Mesendoderm (in vitro differentiated cells): ENCODE measurements at regions not wholly inside any gene's neighbourhood (a gene's known extent, or its start where the extent isn't known, plus 50 kb on each side); places are given as distances from the start of the nearest gene placed in this dataset.
A peak's percentile ranks its signal among the peaks of the same experiment; 100 is the strongest.
"Not testable (repeated sequence)": the region's sequence is repeated elsewhere in the genome, so short reads cannot be mapped to it uniquely, and the experiment has no call there.

ENCODE experiments used
- DNase-seq: peaks from one replicate; pipeline ENCODE4 v3.0.0; 2013
- H2AK5ac ChIP-seq: 2 replicates; pipeline ENCODE4 v1.6.1; 2013; ENCODE audit warnings: low read length, inconsistent platforms
- H2BK120ac ChIP-seq: 2 replicates; pipeline ENCODE4 v1.6.1; 2013; ENCODE audit warnings: low read depth, mild to moderate bottlenecking, low read length, moderate library complexity, mixed read lengths
- H2BK15ac ChIP-seq: replicated peaks from 2 replicates; pipeline ENCODE4 v1.6.1; 2013; ENCODE audit warnings: low read depth, mild to moderate bottlenecking, moderate library complexity
- H2BK5ac ChIP-seq: 2 replicates; pipeline ENCODE4 v1.6.1; 2013; ENCODE audit warnings: low read length, inconsistent platforms
- H3K18ac ChIP-seq: 2 replicates; pipeline ENCODE4 v1.6.1; 2013; ENCODE audit warnings: mild to moderate bottlenecking, low read length, mixed read lengths
- H3K23ac ChIP-seq: one replicate; pipeline ENCODE4 v1.6.1; 2013; ENCODE audit warnings: low read length
- H3K27ac ChIP-seq: 2 replicates; pipeline ENCODE4 v1.5.1; 2013; ENCODE audit warnings: low read depth, mild to moderate bottlenecking, inconsistent platforms, low read length, moderate library complexity
- H3K27me3 ChIP-seq: 2 replicates; pipeline ENCODE4 v1.6.1; 2013; ENCODE audit warnings: low read length, control low read depth, mild to moderate bottlenecking, inconsistent platforms; ENCODE audit not compliant: insufficient read depth, poor library complexity
- H3K36me3 ChIP-seq: 2 replicates; pipeline ENCODE4 v1.6.1; 2013; ENCODE audit warnings: low read length, inconsistent platforms; ENCODE audit not compliant: control insufficient read depth, insufficient read depth
- H3K4ac ChIP-seq: one replicate; pipeline ENCODE4 v1.6.1; 2013; ENCODE audit warnings: low read depth, mild to moderate bottlenecking, low read length, moderate library complexity
- H3K4me1 ChIP-seq: 2 replicates; pipeline ENCODE4 v1.6.1; 2013; ENCODE audit warnings: low read depth, low read length, inconsistent platforms; ENCODE audit not compliant: control insufficient read depth
- H3K4me2 ChIP-seq: 2 replicates; pipeline ENCODE4 v1.6.1; 2013; ENCODE audit warnings: low read length
- H3K4me3 ChIP-seq: 2 replicates; pipeline ENCODE4 v1.5.1; 2013; ENCODE audit warnings: mild to moderate bottlenecking, low read length
- H3K56ac ChIP-seq: one replicate; pipeline ENCODE4 v1.6.1; 2013; ENCODE audit warnings: low read length
- H3K79me1 ChIP-seq: 2 replicates; pipeline ENCODE4 v1.6.1; 2013; ENCODE audit warnings: low read length, inconsistent platforms
- H3K79me2 ChIP-seq: 2 replicates; pipeline ENCODE4 v1.6.1; 2013; ENCODE audit warnings: mild to moderate bottlenecking, low read length; ENCODE audit not compliant: control insufficient read depth, insufficient read depth
- H3K9ac ChIP-seq: 2 replicates; pipeline ENCODE4 v1.6.1; 2013; ENCODE audit warnings: low read length, inconsistent platforms
- H4K5ac ChIP-seq: one replicate; pipeline ENCODE4 v1.6.1; 2013; ENCODE audit warnings: low read length
- H4K8ac ChIP-seq: one replicate; pipeline ENCODE4 v1.6.1; 2013; ENCODE audit warnings: low read depth, mild to moderate bottlenecking, control low read depth, low read length, moderate library complexity
- WGBS: extraction: QIAGEN DNeasy Blood & Tissue Kit; methylation state at CpG from one replicate; pipeline ENCODE4 v1.1.7; 2013; ENCODE audit warnings: low lambda C conversion rate, missing lambda C conversion rate; ENCODE audit not compliant: insufficient coverage; ENCODE audit errors: extremely low coverage; 5-methylcytosine and 5-hydroxymethylcytosine counted together

GRCh38 chr2:91742973-91743490 lies 3051.6 kb downstream of the RPIA start:
- H3K79me1 ChIP-seq, H2BK120ac ChIP-seq, H3K27ac ChIP-seq, H4K5ac ChIP-seq, H3K9ac ChIP-seq, H3K79me2 ChIP-seq, H3K4me2 ChIP-seq, H3K23ac ChIP-seq, DNase-seq, H3K4me1 ChIP-seq, H3K18ac ChIP-seq, H3K27me3 ChIP-seq, H4K8ac ChIP-seq, H2AK5ac ChIP-seq, H3K4ac ChIP-seq, H2BK5ac ChIP-seq, H2BK15ac ChIP-seq, H3K56ac ChIP-seq, H3K4me3 ChIP-seq, H3K36me3 ChIP-seq: not testable (repeated sequence)
- no CpG with 5 or more reads among the region's 8 CpGs for WGBS

DNA sequence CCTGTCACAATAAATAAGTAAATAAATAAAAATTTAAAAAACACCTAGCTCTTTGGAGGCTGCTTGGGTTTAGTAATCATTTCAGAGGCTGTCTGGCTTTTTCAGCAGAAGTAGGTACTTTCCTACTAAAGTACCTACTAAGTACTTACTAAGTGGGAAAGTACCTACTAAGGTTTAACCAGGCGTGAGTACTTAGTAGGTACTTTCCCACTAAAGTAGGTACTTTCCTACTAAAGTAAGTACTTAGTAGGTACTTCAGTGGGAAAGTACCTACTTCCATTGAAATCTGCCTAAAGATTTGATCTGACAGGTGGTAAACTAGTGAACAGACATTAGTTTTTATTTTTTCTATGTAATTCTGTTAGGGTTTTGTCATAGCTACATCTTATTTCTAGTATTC lies 3052.4 kb downstream of the RPIA start:
- DNase-seq, result not testable (repeated sequence)

DNA sequence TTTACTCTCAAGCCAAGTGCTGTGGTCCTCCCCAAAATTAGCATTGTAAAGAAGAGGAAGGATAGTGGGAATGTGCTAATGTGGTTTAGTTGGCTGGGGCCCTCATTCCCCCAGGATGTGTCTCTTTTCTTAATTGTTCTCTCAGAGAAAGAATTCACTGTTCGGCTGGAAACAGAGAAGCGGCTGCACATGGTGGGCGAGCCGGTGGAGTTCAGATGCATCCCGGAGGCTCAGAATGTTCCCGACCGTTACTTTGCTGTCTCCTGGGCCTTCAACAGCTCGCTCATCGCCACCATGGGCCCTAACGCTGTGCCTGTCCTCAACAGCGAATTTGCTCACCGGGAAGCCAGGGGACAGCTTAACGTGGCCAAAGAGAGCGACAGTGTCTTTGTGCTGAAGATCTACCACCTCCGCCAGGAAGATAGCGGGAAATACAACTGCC lies 3053.2 kb downstream of the RPIA start:
- H3K4ac ChIP-seq, H2BK15ac ChIP-seq, H2AK5ac ChIP-seq, H4K5ac ChIP-seq, H3K4me1 ChIP-seq, H2BK5ac ChIP-seq, H3K23ac ChIP-seq, H3K4me3 ChIP-seq, H3K27ac ChIP-seq, H3K4me2 ChIP-seq, H3K36me3 ChIP-seq, H3K27me3 ChIP-seq, H3K79me1 ChIP-seq, H2BK120ac ChIP-seq, H4K8ac ChIP-seq, H3K79me2 ChIP-seq, H3K9ac ChIP-seq, H3K18ac ChIP-seq: not testable (repeated sequence)
- WGBS, result no CpG with 5 or more reads among the region's 16 CpGs
- H3K56ac ChIP-seq, result peak overlapping the region; percentile 60
- peak; percentile 56 for DNase-seq

More for the DNA sequence above, 3052.4 kb downstream of the RPIA start:
- not testable (repeated sequence) for H4K8ac ChIP-seq, H4K5ac ChIP-seq, H3K27ac ChIP-seq, H3K4ac ChIP-seq, H3K18ac ChIP-seq, H3K4me1 ChIP-seq, H2BK5ac ChIP-seq, H3K27me3 ChIP-seq, H2BK15ac ChIP-seq, H3K4me3 ChIP-seq, H3K79me2 ChIP-seq, H3K4me2 ChIP-seq, H3K9ac ChIP-seq, H3K36me3 ChIP-seq, H3K79me1 ChIP-seq, H3K23ac ChIP-seq, H3K56ac ChIP-seq, H2AK5ac ChIP-seq, H2BK120ac ChIP-seq
- no CpG with 5 or more reads among the region's 1 CpG for WGBS

DNA sequence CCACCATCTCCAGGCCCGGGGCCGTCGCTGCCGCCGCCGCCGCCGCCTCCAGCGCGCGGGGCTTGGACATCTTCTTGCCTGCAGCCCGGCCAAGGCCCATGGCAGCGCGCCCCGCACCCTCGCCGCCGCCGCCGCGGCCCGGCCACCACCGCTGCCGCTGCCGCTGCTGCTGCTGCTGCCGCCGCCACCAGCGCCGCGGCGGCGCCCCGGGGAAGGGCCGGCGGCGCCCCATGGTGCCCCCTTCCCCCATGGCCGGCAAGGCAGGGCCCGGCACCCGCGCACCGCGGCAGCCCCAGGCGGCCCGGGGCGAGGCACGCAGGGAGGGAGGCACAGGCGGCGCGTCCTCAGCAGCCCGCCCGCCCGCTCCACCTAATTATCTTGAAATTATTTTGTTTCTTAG lies 3057.4 kb downstream of the RPIA start:
- no CpG with 5 or more reads among the region's 52 CpGs for WGBS
- Histone ChIP-seq H3K27me3 (no peaks in the 10 kb centered on the region), H3K4me3 (no peak overlapping the region), H3K27ac (no peak overlapping the region), H3K23ac (no peak overlapping the region), H2BK15ac (no peak overlapping the region), H2AK5ac (no peak overlapping the region), H3K79me1 (no peaks in the 10 kb centered on the region), H4K8ac (no peak overlapping the region), H2BK5ac (no peak overlapping the region), H3K4me2 (no peak overlapping the region), H2BK120ac (no peak overlapping the region), H4K5ac (no peak overlapping the region), H3K4ac (no peak overlapping the region), H3K36me3 (no peaks in the 10 kb centered on the region), H3K56ac (no peak overlapping the region), H3K18ac (no peak overlapping the region), H3K79me2 (no peaks in the 10 kb centered on the region), H3K9ac (no peak overlapping the region), H3K4me1 (no peaks in the 10 kb centered on the region)
- DNase-seq, result no peak

- not testable (repeated sequence) for H3K27ac ChIP-seq, H3K4me1 ChIP-seq, H3K4ac ChIP-seq, H3K79me2 ChIP-seq, H3K23ac ChIP-seq, H3K27me3 ChIP-seq, H3K18ac ChIP-seq, H4K5ac ChIP-seq, H3K4me3 ChIP-seq, H3K79me1 ChIP-seq, H2BK5ac ChIP-seq, H2AK5ac ChIP-seq, H2BK15ac ChIP-seq, H2BK120ac ChIP-seq, DNase-seq, H3K36me3 ChIP-seq, H3K56ac ChIP-seq, H3K4me2 ChIP-seq, H3K9ac ChIP-seq, H4K8ac ChIP-seq
- no CpG with 5 or more reads among the region's 12 CpGs for WGBS
Measured at GRCh38 chr2:91749665-91750064, 3058.2 kb downstream of the RPIA start.

- H4K8ac ChIP-seq, H2AK5ac ChIP-seq, H3K56ac ChIP-seq, H4K5ac ChIP-seq, H3K27me3 ChIP-seq, H3K79me1 ChIP-seq, H2BK5ac ChIP-seq, H3K79me2 ChIP-seq, H3K4me1 ChIP-seq, H3K4ac ChIP-seq, H2BK120ac ChIP-seq, H3K23ac ChIP-seq, H3K18ac ChIP-seq, H3K36me3 ChIP-seq, H3K4me2 ChIP-seq, DNase-seq, H3K9ac ChIP-seq, H3K27ac ChIP-seq, H3K4me3 ChIP-seq, H2BK15ac ChIP-seq: not testable (repeated sequence)
- WGBS, result no CpG with 5 or more reads among the region's 5 CpGs
Measured at GRCh38 chr2:91759361-91759941, 3068.0 kb downstream of the RPIA start.
